Fibroblast of mammary gland (primary cell): ENCODE measurements at regions not wholly inside any gene's neighbourhood (a gene's known extent, or its start where the extent isn't known, plus 50 kb on each side); places are given as distances from the start of the nearest gene placed in this dataset.
A peak's percentile ranks its signal among the peaks of the same experiment; 100 is the strongest.
"Not testable (repeated sequence)": the region's sequence is repeated elsewhere in the genome, so short reads cannot be mapped to it uniquely, and the experiment has no call there.

Experiments
- DNase-seq: peaks from one replicate; pipeline ENCODE4 v3.0.0-alpha.2; 2010; ENCODE audit warnings: low read depth
- H3K4me3 ChIP-seq: 2 replicates; pipeline ENCODE4 v1.5.1; 2011; ENCODE audit warnings: low read depth, mild to moderate bottlenecking, low read length, moderate library complexity; ENCODE audit not compliant: control insufficient read depth
- CTCF ChIP-seq: conservative IDR thresholded peaks from 2 replicates; pipeline ENCODE4 v1.5.1; 2011; ENCODE audit warnings: low read depth, low read length, inconsistent platforms; ENCODE audit not compliant: control insufficient read depth, insufficient read depth

- no peak overlapping the region for H3K4me3 ChIP-seq
Measured at GRCh38 chr17:14585099-14585498, 284.2 kb downstream of the HS3ST3B1 start.

GRCh38 chr17:14582996-14583395 is 282.1 kb downstream of the HS3ST3B1 start:
- no peak for TF ChIP-seq CTCF
- H3K4me3 ChIP-seq, result no peak overlapping the region
- no peak for DNase-seq

More at GRCh38 chr17:14585099-14585498, 284.2 kb downstream of the HS3ST3B1 start:
- no peak for TF ChIP-seq CTCF
- no peak for DNase-seq

GRCh38 chr17:14581186-14581830 is 280.4 kb downstream of the HS3ST3B1 start:
- no peak for DNase-seq
- no peak overlapping the region for H3K4me3 ChIP-seq
- TF ChIP-seq CTCF, result no peak

- TF ChIP-seq CTCF, result no peak
- H3K4me3 ChIP-seq, result no peak overlapping the region
- peak; percentile 73 for DNase-seq
Measured at GRCh38 chr17:14580499-14580898, 279.6 kb downstream of the HS3ST3B1 start.

- DNase-seq, result peak; percentile 10
- no peak for TF ChIP-seq CTCF
- H3K4me3 ChIP-seq, result no peak overlapping the region
Measured at GRCh38 chr17:14579716-14580115, 278.8 kb downstream of the HS3ST3B1 start.

- no peak for TF ChIP-seq CTCF
- DNase-seq, result peak; percentile 39
- H3K4me3 ChIP-seq, result no peak overlapping the region
Measured at GRCh38 chr17:14575471-14575953, 274.6 kb downstream of the HS3ST3B1 start.

- not testable (repeated sequence) for H3K4me3 ChIP-seq, DNase-seq
Measured at GRCh38 chr17:14560325-14560724, 259.4 kb downstream of the HS3ST3B1 start.
